ENCODE measurements at regions not wholly inside any gene's neighbourhood (a gene's known extent, or its start where the extent isn't known, plus 50 kb on each side); places are given as distances from the start of the nearest gene placed in this dataset.

DNA sequence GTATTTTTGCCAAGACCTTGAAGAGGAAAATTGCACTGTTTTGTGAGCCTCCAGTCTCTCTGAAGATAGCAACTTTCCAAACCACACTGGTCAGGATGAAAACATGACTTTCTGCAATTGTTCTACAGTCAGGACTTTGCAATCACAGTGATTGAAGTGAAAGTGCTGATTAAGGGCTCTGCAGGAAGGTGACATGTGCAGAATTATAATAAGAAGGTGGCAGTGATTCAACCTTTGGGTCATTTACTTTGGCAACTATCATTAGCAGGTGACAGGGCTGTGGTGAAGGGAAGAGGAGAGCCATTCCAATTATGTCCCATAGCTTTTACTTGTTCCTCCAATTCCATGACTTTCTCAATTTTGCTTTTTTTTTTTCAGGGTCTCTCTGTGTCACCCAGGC is 350.0 kb upstream of the FZD8 start:
- TF ChIP-seq CTCF (conservative IDR thresholded peaks at IDR 0.05) (no peak), EZH2 (IDR thresholded peaks at IDR 0.05; ENCODE audit: low read depth) (no peak)
